Esophagus muscularis mucosa (tissue), 3 donors: ENCODE measurements at regions not wholly inside any gene's neighbourhood (a gene's known extent, or its start where the extent isn't known, plus 50 kb on each side); places are given as distances from the start of the nearest gene placed in this dataset.

Source experiments
- CTCF ChIP-seq, 3 experiments: fragments of 200-600 bp in 2 of 3; fragments of 450-650 bp in 1 of 3; sonication (generic) in 2 of 3; IDR thresholded peaks; one replicate each; pipeline ENCODE4 v1.5.1; 2017 to 2019; ENCODE audit warnings: antibody characterized with exemption in 3 of 3, mild to moderate bottlenecking in 2 of 3, moderate library complexity in 1 of 3
- POLR2A ChIP-seq: fragments of 450-650 bp; IDR thresholded peaks from one replicate; pipeline ENCODE4 v1.6.1; 2017; ENCODE audit warnings: antibody characterized with exemption, moderate library complexity, mild to moderate bottlenecking, low read depth

GRCh38 chr1:72997041-72997440 lies 714.7 kb upstream of the NEGR1 start:
- TF ChIP-seq POLR2A (no peak), CTCF (IDR thresholded peaks at IDR 0.05) (no peak)
